ENCODE measurements at regions not wholly inside any gene's neighbourhood (a gene's known extent, or its start where the extent isn't known, plus 50 kb on each side); places are given as distances from the start of the nearest gene placed in this dataset.
A peak's percentile ranks its signal among the peaks of the same experiment; 100 is the strongest.

- no peak for TF ChIP-seq CTCF (IDR thresholded peaks at IDR 0.05)
- no peak overlapping the region for H3K4me3 ChIP-seq
- no peaks in the 10 kb centered on the region for H3K9me3 ChIP-seq
- no peaks in the 10 kb centered on the region for H3K27me3 ChIP-seq
- peak in 1 of 2 donors; percentile 15 for DNase-seq (ENCODE audit: low spot score in 2 of 2)
- intact Hi-C loops (cut with DNase I): no loop called here
- peaks cover 0 to 8% of the 10 kb centered on the region in 2 donors for H3K4me1 ChIP-seq
- H3K27ac ChIP-seq: no peak overlapping the region
- H3K36me3 ChIP-seq: no peaks in the 10 kb centered on the region
These were observed 103.3 kb upstream of the FSTL4 start for GRCh38 chr5:133715616-133716015.

GRCh38 chr5:133715216-133715615, 102.9 kb upstream of the FSTL4 start:
- Histone ChIP-seq H3K4me1 (peaks cover 0 to 8% of the 10 kb centered on the region in 2 donors), H3K9me3 (no peaks in the 10 kb centered on the region), H3K4me3 (no peak overlapping the region), H3K27me3 (no peaks in the 10 kb centered on the region), H3K36me3 (no peaks in the 10 kb centered on the region), H3K27ac (no peak overlapping the region)
- no peak for TF ChIP-seq CTCF (IDR thresholded peaks at IDR 0.05)
- DNase-seq (ENCODE audit: low spot score in 2 of 2): no peak
- intact Hi-C loops (cut with DNase I): no loop called here

- peaks cover 0 to 11% of the 10 kb centered on the region in 2 donors for H3K4me1 ChIP-seq
- H3K27me3 ChIP-seq: no peaks in the 10 kb centered on the region
- no peaks in the 10 kb centered on the region for H3K9me3 ChIP-seq
- DNase-seq (ENCODE audit: low spot score in 2 of 2): peak in 1 of 2 donors; percentile 33
- intact Hi-C loops (cut with DNase I): no loop called here
- no peak for TF ChIP-seq CTCF (IDR thresholded peaks at IDR 0.05)
- H3K27ac ChIP-seq: no peak overlapping the region
- H3K4me3 ChIP-seq: no peak overlapping the region
- H3K36me3 ChIP-seq: no peaks in the 10 kb centered on the region
These were observed 102.0 kb upstream of the FSTL4 start for GRCh38 chr5:133714161-133714915.

GRCh38 chr5:133713751-133714150, 101.4 kb upstream of the FSTL4 start:
- intact Hi-C loops (cut with DNase I): no loop called here
- no peak for TF ChIP-seq CTCF (IDR thresholded peaks at IDR 0.05)
- Histone ChIP-seq H3K27me3 (no peaks in the 10 kb centered on the region), H3K27ac (no peak overlapping the region), H3K4me1 (peaks cover 0 to 12% of the 10 kb centered on the region in 2 donors), H3K9me3 (no peaks in the 10 kb centered on the region), H3K36me3 (no peaks in the 10 kb centered on the region), H3K4me3 (no peak overlapping the region)
- peak in 1 of 2 donors; percentile 47 for DNase-seq (ENCODE audit: low spot score in 2 of 2)

- Histone ChIP-seq H3K4me3 (no peak overlapping the region), H3K27ac (no peak overlapping the region), H3K9me3 (no peaks in the 10 kb centered on the region), H3K4me1 (peaks cover 0 to 14% of the 10 kb centered on the region in 2 donors), H3K27me3 (no peaks in the 10 kb centered on the region), H3K36me3 (no peaks in the 10 kb centered on the region)
- DNase-seq (ENCODE audit: low spot score in 2 of 2): peak in 1 of 2 donors; percentile 5
- intact Hi-C loops (cut with DNase I): no loop called here
- no peak for TF ChIP-seq CTCF (IDR thresholded peaks at IDR 0.05)
These were observed 100.9 kb upstream of the FSTL4 start for GRCh38 chr5:133713209-133713608.
